CD4-positive, alpha-beta T cell treated with Interleukin-4 for 1 hour (primary cell): ENCODE measurements at regions not wholly inside any gene's neighbourhood (a gene's known extent, or its start where the extent isn't known, plus 50 kb on each side); places are given as distances from the start of the nearest gene placed in this dataset.
"Not testable (repeated sequence)": the region's sequence is repeated elsewhere in the genome, so short reads cannot be mapped to it uniquely, and the experiment has no call there.

Experiments
- DNase-seq, 2 donors: peaks; one replicate each; pipeline ENCODE4 v3.0.0-alpha.2; 2020 to 2022

- no peak for DNase-seq
Observed at GRCh38 chr6:148602136-148602535, 144.7 kb upstream of the UST start.

- no peak for DNase-seq
Observed at GRCh38 chr6:148608199-148608951, 138.5 kb upstream of the UST start.

GRCh38 chr6:148611213-148611612 is 135.6 kb upstream of the UST start:
- DNase-seq: no peak

- DNase-seq: no peak
Observed at GRCh38 chr6:148612043-148612442, 134.8 kb upstream of the UST start.

- no peak for DNase-seq
Observed at GRCh38 chr6:148614602-148615001, 132.2 kb upstream of the UST start.

GRCh38 chr6:148616841-148617240 is 130.0 kb upstream of the UST start:
- DNase-seq: no peak

- no peak for DNase-seq
Observed at GRCh38 chr6:148617530-148617929, 129.3 kb upstream of the UST start.

- DNase-seq: no peak
Observed at GRCh38 chr6:148619891-148620290, 126.9 kb upstream of the UST start.

- no peak for DNase-seq
Observed at GRCh38 chr6:148620579-148621298, 126.1 kb upstream of the UST start.

- DNase-seq: no peak
Observed at GRCh38 chr6:148625609-148626008, 121.2 kb upstream of the UST start.

GRCh38 chr6:148628251-148628650 is 118.6 kb upstream of the UST start:
- no peak for DNase-seq

GRCh38 chr6:148629181-148629580 is 117.6 kb upstream of the UST start:
- no peak for DNase-seq

- DNase-seq: no peak
Observed at GRCh38 chr6:148629592-148630465, 117.0 kb upstream of the UST start.

GRCh38 chr6:148635070-148635743 is 111.6 kb upstream of the UST start:
- no peak for DNase-seq

- not testable (repeated sequence) for DNase-seq
Observed at GRCh38 chr6:148641836-148642235, 105.0 kb upstream of the UST start.

- DNase-seq: not testable (repeated sequence)
Observed at GRCh38 chr6:148643208-148643607, 103.6 kb upstream of the UST start.

- DNase-seq: not testable (repeated sequence)
Observed at GRCh38 chr6:148645049-148645448, 101.8 kb upstream of the UST start.

- DNase-seq: no peak
Observed at GRCh38 chr6:148648754-148649453, 97.9 kb upstream of the UST start.

GRCh38 chr6:148649454-148649963 is 97.3 kb upstream of the UST start:
- no peak for DNase-seq

GRCh38 chr6:148650941-148651505 is 95.8 kb upstream of the UST start:
- no peak for DNase-seq

GRCh38 chr6:148652205-148652604 is 94.6 kb upstream of the UST start:
- no peak for DNase-seq
